GM23338 (cell line): ENCODE measurements at regions not wholly inside any gene's neighbourhood (a gene's known extent, or its start where the extent isn't known, plus 50 kb on each side); places are given as distances from the start of the nearest gene placed in this dataset.

Experiments
- CREB1 ChIP-seq: fragments of 250-450 bp; sonication (Bioruptor Pico); IDR thresholded peaks from 2 replicates; pipeline ENCODE4 v1.5.0; 2020; ENCODE audit warnings: low read depth, mild to moderate bottlenecking, moderate library complexity
- CTCF ChIP-seq, 2 experiments: fragments of 200-600 bp in 1 of 2; sonication (generic) in 1 of 2; conservative IDR thresholded peaks; 2 replicates each; pipeline versions ENCODE4 v1.5.1 to v1.6.1; 2016 to 2017; ENCODE audit warnings: antibody characterized with exemption in 2 of 2, low read depth in 2 of 2, mild to moderate bottlenecking in 2 of 2, moderate library complexity in 1 of 2
- EZH2 ChIP-seq: fragments of 200-600 bp; sonication (generic); IDR thresholded peaks from one replicate; pipeline ENCODE4 v1.8.0; 2017; ENCODE audit warnings: antibody characterized with exemption, mild to moderate bottlenecking, low read depth; ENCODE audit not compliant: unreplicated experiment
- POLR2AphosphoS5 ChIP-seq: IDR thresholded peaks from 2 replicates; pipeline ENCODE4 v1.6.1; 2016; ENCODE audit warnings: antibody characterized with exemption, low read depth
- STAT1 ChIP-seq: IDR thresholded peaks from one replicate; pipeline ENCODE4 v1.6.1; 2016; ENCODE audit warnings: antibody characterized with exemption; ENCODE audit not compliant: unreplicated experiment
- ZNF114 ChIP-seq: fragments of 250-450 bp; sonication (Bioruptor Pico); IDR thresholded peaks from 2 replicates; pipeline ENCODE4 v1.5.0; 2020; ENCODE audit warnings: mild to moderate bottlenecking, moderate library complexity

GRCh38 chr2:16161085-16161565 lies 220.8 kb downstream of the MYCN start:
- TF ChIP-seq CREB1 (CRISPR knock-in tag) (no peak), POLR2AphosphoS5 (no peak), CTCF (conservative IDR thresholded peaks at IDR 0.05; ENCODE audit: low read depth in 2 of 2) (no peak), EZH2 (no peak), STAT1 (no peak), ZNF114 (CRISPR knock-in tag) (no peak)
